Mucosa of descending colon (tissue), 3 donors: ENCODE measurements at regions not wholly inside any gene's neighbourhood (a gene's known extent, or its start where the extent isn't known, plus 50 kb on each side); places are given as distances from the start of the nearest gene placed in this dataset.
"Not testable (repeated sequence)": the region's sequence is repeated elsewhere in the genome, so short reads cannot be mapped to it uniquely, and the experiment has no call there.

ENCODE experiments used
- ATAC-seq: fragments of 200-7000 bp; cut with Tn5 transposase; one replicate; pipeline ENCODE4 v1.9.1; 2020; ENCODE audit warnings: mild to moderate bottlenecking, moderate library complexity
- DNase-seq, 3 donors: peaks; one replicate each; pipeline ENCODE4 v3.0.0-alpha.2; 2020
- H3K36me3 ChIP-seq: fragments of 200-600 bp; one replicate; pipeline ENCODE4 v1.8.0; 2021; ENCODE audit warnings: low read depth, mild to moderate bottlenecking
- H3K4me1 ChIP-seq: fragments of 200-600 bp; one replicate; pipeline ENCODE4 v1.8.0; 2021; ENCODE audit warnings: low read depth, mild to moderate bottlenecking
- H3K4me3 ChIP-seq: fragments of 200-600 bp; one replicate; pipeline ENCODE4 v1.8.0; 2021; ENCODE audit warnings: mild to moderate bottlenecking
- H3K9me3 ChIP-seq: fragments of 200-600 bp; one replicate; pipeline ENCODE4 v1.8.0; 2021; ENCODE audit warnings: mild to moderate bottlenecking
- CTCF ChIP-seq: fragments of 200-600 bp; IDR thresholded peaks from one replicate; pipeline ENCODE4 v1.8.0; 2022; ENCODE audit warnings: antibody characterized with exemption, mild to moderate bottlenecking
- intact Hi-C, 2 donors: fragments of 100-400 bp; cut with DNase I in 1 of 2; cut with micrococcal nuclease in 1 of 2; formaldehyde crosslinking; loops; one replicate each; pipeline versions ENCODE4 v1.11.0 to v1.11.1; 2022; cut with DNase I, micrococcal nuclease
- donor health status: DM: no; HTN: no; CAD: no; lungs with moderate emphysema.
- donor health status: DM: no; HTN: no; CAD: no.
- donor health status: DM: no; HTN: yes; CAD: no.

- Histone ChIP-seq H3K36me3 (no peaks in the 10 kb centered on the region), H3K9me3 (no peaks in the 10 kb centered on the region), H3K4me1 (no peaks in the 10 kb centered on the region), H3K4me3 (no peak overlapping the region)
- intact Hi-C loops: no loop called here
- ATAC-seq (no peak), DNase-seq (no peak)
- no peak for TF ChIP-seq CTCF
These were observed 79.8 kb upstream of the TNFSF11 start for GRCh38 chr13:42494157-42494556.

GRCh38 chr13:42495255-42495654 lies 78.7 kb upstream of the TNFSF11 start:
- TF ChIP-seq CTCF: no peak
- intact Hi-C loops: no loop called here
- no peak overlapping the region for H3K4me3 ChIP-seq

GRCh38 chr13:42495751-42496150 lies 78.2 kb upstream of the TNFSF11 start:
- no peak for TF ChIP-seq CTCF

More at GRCh38 chr13:42495255-42495654, 78.7 kb upstream of the TNFSF11 start:
- DNase-seq (no peak), ATAC-seq (no peak)
- no peaks in the 10 kb centered on the region for H3K4me1 ChIP-seq
- no peaks in the 10 kb centered on the region for H3K36me3 ChIP-seq
- no peaks in the 10 kb centered on the region for H3K9me3 ChIP-seq

GRCh38 chr13:42496926-42497554 lies 76.9 kb upstream of the TNFSF11 start:
- H3K4me3 ChIP-seq, ATAC-seq, intact Hi-C loops, H3K4me1 ChIP-seq, H3K9me3 ChIP-seq, DNase-seq, H3K36me3 ChIP-seq: not testable (repeated sequence)

More at GRCh38 chr13:42495751-42496150, 78.2 kb upstream of the TNFSF11 start:
- peak; percentile 17 for ATAC-seq
- DNase-seq: no peak
- Histone ChIP-seq H3K9me3 (no peaks in the 10 kb centered on the region), H3K4me1 (no peaks in the 10 kb centered on the region), H3K36me3 (no peaks in the 10 kb centered on the region), H3K4me3 (no peak overlapping the region)
- intact Hi-C loops: no loop called here

GRCh38 chr13:42497798-42498197 lies 76.2 kb upstream of the TNFSF11 start:
- H3K4me1 ChIP-seq: no peaks in the 10 kb centered on the region
- H3K9me3 ChIP-seq: no peaks in the 10 kb centered on the region
- no peaks in the 10 kb centered on the region for H3K36me3 ChIP-seq
- DNase-seq (no peak), ATAC-seq (peak; percentile 55)
- no peak for TF ChIP-seq CTCF
- H3K4me3 ChIP-seq: no peak overlapping the region
- intact Hi-C loops: no loop called here

GRCh38 chr13:42498521-42498920 lies 75.4 kb upstream of the TNFSF11 start:
- ATAC-seq (no peak), DNase-seq (no peak)
- Histone ChIP-seq H3K4me1 (no peaks in the 10 kb centered on the region), H3K9me3 (no peaks in the 10 kb centered on the region), H3K36me3 (no peaks in the 10 kb centered on the region), H3K4me3 (no peak overlapping the region)
- TF ChIP-seq CTCF: no peak
- intact Hi-C loops: no loop called here
